ENCODE measurements at regions not wholly inside any gene's neighbourhood (a gene's known extent, or its start where the extent isn't known, plus 50 kb on each side); places are given as distances from the start of the nearest gene placed in this dataset.

DNA sequence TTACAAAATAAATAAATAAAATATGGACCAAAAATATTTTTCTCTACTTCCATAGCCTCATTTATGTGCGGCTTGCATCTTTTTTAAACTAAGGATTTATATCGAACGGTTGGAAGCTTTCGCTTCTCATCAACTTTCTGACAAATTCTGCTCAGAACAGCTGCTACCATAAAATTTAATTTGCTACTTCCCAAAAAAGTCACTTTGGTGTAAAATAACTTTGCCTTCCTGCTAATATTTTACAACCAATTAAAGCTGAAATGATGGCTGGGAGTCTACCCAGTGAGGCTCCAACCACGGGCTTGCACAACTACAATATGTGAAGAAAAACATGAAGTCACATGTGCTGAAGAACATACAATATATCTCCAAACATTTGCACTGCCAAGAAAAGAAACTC lies 253.1 kb upstream of the NEBL start:
- H4K20me1 ChIP-seq (ENCODE audit: insufficient read depth, low read length) = no peaks in the 10 kb centered on the region
- H3K27me3 ChIP-seq (ENCODE audit: insufficient read depth, low read length) = no peaks in the 10 kb centered on the region
- H3K36me3 ChIP-seq (ENCODE audit: insufficient read depth, low read length) = no peaks in the 10 kb centered on the region
- DNase-seq (ENCODE audit: insufficient read length, low spot score, missing footprints) = no peak
- no peak overlapping the region for H3K27ac ChIP-seq (ENCODE audit: low read depth, low read length)
- TF ChIP-seq, protein P1, sequence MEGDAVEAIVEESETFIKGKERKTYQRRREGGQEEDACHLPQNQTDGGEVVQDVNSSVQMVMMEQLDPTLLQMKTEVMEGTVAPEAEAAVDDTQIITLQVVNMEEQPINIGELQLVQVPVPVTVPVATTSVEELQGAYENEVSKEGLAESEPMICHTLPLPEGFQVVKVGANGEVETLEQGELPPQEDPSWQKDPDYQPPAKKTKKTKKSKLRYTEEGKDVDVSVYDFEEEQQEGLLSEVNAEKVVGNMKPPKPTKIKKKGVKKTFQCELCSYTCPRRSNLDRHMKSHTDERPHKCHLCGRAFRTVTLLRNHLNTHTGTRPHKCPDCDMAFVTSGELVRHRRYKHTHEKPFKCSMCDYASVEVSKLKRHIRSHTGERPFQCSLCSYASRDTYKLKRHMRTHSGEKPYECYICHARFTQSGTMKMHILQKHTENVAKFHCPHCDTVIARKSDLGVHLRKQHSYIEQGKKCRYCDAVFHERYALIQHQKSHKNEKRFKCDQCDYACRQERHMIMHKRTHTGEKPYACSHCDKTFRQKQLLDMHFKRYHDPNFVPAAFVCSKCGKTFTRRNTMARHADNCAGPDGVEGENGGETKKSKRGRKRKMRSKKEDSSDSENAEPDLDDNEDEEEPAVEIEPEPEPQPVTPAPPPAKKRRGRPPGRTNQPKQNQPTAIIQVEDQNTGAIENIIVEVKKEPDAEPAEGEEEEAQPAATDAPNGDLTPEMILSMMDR (IDR thresholded peaks at IDR 0.05; ENCODE audit: extremely low read depth, low read depth, low read length) = no peak
- no peaks in the 10 kb centered on the region for H3K4me1 ChIP-seq (ENCODE audit: insufficient read depth, low read length)
- H2AFZ ChIP-seq (ENCODE audit: low read length) = no peak overlapping the region
- no peaks in the 10 kb centered on the region for H3K9me3 ChIP-seq (ENCODE audit: low read depth, low read length)
- H3K4me2 ChIP-seq (ENCODE audit: insufficient read depth, low read length) = no peak overlapping the region
- no peak overlapping the region for H3K4me3 ChIP-seq (ENCODE audit: insufficient read depth, low read length)
- H3K79me2 ChIP-seq (ENCODE audit: insufficient read depth, low read length) = no peaks in the 10 kb centered on the region

DNA sequence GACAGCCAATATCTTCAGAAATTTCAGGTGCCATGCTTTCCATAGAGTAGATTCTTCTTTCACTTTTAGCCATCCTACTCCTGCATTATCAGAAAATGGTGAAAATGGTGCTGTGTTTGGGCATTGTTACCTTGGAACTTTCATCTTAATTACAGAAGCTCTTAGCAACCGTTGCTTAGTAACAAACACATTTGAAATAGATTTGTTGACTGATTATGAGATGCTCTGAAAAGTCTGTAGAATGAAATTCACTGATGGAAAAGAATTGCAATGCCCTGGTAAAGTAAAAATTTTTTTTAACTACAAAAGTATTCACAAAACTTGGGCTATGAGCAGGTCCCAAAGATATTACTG lies 249.3 kb upstream of the NEBL start:
- H2AFZ ChIP-seq (ENCODE audit: low read length) = no peak overlapping the region
- TF ChIP-seq, protein P1 (IDR thresholded peaks at IDR 0.05; ENCODE audit: extremely low read depth, low read depth, low read length) = no peak
- DNase-seq (ENCODE audit: insufficient read length, low spot score, missing footprints) = no peak
- no peak overlapping the region for H3K4me2 ChIP-seq (ENCODE audit: insufficient read depth, low read length)
- no peak overlapping the region for H3K27ac ChIP-seq (ENCODE audit: low read depth, low read length)
- no peaks in the 10 kb centered on the region for H4K20me1 ChIP-seq (ENCODE audit: insufficient read depth, low read length)
- no peaks in the 10 kb centered on the region for H3K27me3 ChIP-seq (ENCODE audit: insufficient read depth, low read length)
- H3K36me3 ChIP-seq (ENCODE audit: insufficient read depth, low read length) = no peaks in the 10 kb centered on the region
- H3K9me3 ChIP-seq (ENCODE audit: low read depth, low read length) = no peaks in the 10 kb centered on the region
- no peaks in the 10 kb centered on the region for H3K79me2 ChIP-seq (ENCODE audit: insufficient read depth, low read length)
- H3K4me3 ChIP-seq (ENCODE audit: insufficient read depth, low read length) = no peak overlapping the region
- H3K4me1 ChIP-seq (ENCODE audit: insufficient read depth, low read length) = no peaks in the 10 kb centered on the region

DNA sequence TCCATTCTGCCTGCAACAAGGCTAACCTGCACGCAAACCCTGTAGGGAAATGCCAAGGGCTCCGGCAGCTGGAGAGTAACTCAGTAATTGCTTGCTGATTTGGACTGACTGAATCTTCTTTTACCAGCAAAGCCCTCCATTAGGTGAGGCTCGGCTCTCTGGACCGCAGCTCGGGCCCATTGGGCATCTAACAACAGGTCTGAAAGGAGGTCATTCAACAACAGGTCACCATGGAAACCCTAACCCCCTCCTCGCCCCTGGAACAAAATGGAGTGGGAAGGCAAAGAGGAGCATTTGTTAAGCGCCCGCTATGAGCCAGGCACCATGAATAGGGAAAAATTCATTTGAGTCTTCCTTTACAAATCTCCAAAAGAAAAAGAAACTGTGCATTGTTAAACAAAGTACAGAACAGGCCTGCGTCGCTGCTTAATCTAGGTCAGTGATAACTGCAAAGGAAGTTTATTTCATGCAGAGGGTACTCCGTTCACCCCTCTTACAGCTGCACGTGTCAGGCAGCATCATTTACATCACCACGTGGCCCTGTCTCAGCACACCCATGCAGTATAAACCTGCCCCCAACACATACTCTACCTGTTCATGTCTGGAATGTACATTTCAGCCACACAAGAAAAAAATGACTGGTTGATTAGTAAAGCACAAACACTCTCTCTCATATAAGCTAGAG lies 248.8 kb upstream of the NEBL start:
- H3K4me1 ChIP-seq (ENCODE audit: insufficient read depth, low read length) = no peaks in the 10 kb centered on the region
- no peaks in the 10 kb centered on the region for H3K9me3 ChIP-seq (ENCODE audit: low read depth, low read length)
- H3K27me3 ChIP-seq (ENCODE audit: insufficient read depth, low read length) = no peaks in the 10 kb centered on the region
- no peak overlapping the region for H3K4me2 ChIP-seq (ENCODE audit: insufficient read depth, low read length)
- H4K20me1 ChIP-seq (ENCODE audit: insufficient read depth, low read length) = no peaks in the 10 kb centered on the region
- H3K4me3 ChIP-seq (ENCODE audit: insufficient read depth, low read length) = no peak overlapping the region
- DNase-seq (ENCODE audit: insufficient read length, low spot score, missing footprints) = no peak
- H3K79me2 ChIP-seq (ENCODE audit: insufficient read depth, low read length) = no peaks in the 10 kb centered on the region
- no peak overlapping the region for H3K27ac ChIP-seq (ENCODE audit: low read depth, low read length)
- H2AFZ ChIP-seq (ENCODE audit: low read length) = no peak overlapping the region
- no peaks in the 10 kb centered on the region for H3K36me3 ChIP-seq (ENCODE audit: insufficient read depth, low read length)
- TF ChIP-seq, protein P1 (IDR thresholded peaks at IDR 0.05; ENCODE audit: extremely low read depth, low read depth, low read length) = no peak

DNA sequence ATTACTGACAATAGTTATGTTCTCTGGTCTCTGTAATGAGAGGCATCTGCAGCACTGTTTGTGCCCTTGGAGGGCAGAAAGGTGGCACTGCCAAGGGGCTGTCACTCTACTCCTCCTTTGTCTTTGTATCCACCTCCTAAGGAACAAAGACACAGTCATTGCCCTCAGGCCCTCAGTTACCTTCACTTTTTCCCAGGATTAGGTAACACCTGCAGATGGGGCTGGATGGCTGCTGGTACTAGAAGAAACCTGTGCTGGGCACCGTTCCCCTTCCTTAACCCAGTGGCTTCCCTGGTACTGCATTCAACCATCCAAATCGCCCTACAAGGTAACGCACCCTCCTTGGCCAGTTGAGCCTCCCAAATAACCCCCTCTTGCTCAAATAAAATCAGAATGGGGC lies 246.9 kb upstream of the NEBL start:
- TF ChIP-seq, protein P1 (IDR thresholded peaks at IDR 0.05; ENCODE audit: extremely low read depth, low read depth, low read length) = no peak
- Histone ChIP-seq H3K27ac (ENCODE audit: low read depth, low read length) (no peak overlapping the region), H3K27me3 (ENCODE audit: insufficient read depth, low read length) (no peaks in the 10 kb centered on the region), H3K36me3 (ENCODE audit: insufficient read depth, low read length) (no peaks in the 10 kb centered on the region), H3K4me1 (ENCODE audit: insufficient read depth, low read length) (no peaks in the 10 kb centered on the region), H3K79me2 (ENCODE audit: insufficient read depth, low read length) (no peaks in the 10 kb centered on the region), H3K4me3 (ENCODE audit: insufficient read depth, low read length) (no peak overlapping the region), H4K20me1 (ENCODE audit: insufficient read depth, low read length) (no peaks in the 10 kb centered on the region), H3K4me2 (ENCODE audit: insufficient read depth, low read length) (no peak overlapping the region), H2AFZ (ENCODE audit: low read length) (no peak overlapping the region), H3K9me3 (ENCODE audit: low read depth, low read length) (no peaks in the 10 kb centered on the region)
- no peak for DNase-seq (ENCODE audit: insufficient read length, low spot score, missing footprints)
